H1 (cell line): ENCODE measurements at regions not wholly inside any gene's neighbourhood (a gene's known extent, or its start where the extent isn't known, plus 50 kb on each side); places are given as distances from the start of the nearest gene placed in this dataset.

Source experiments
- CBX8 ChIP-seq: fragments of 300-800, 300-1000 bp; sonication (generic); IDR thresholded peaks from 2 replicates; pipeline ENCODE4 v1.7.1; 2016; ENCODE audit warnings: low read depth, low read length, borderline replicate concordance
- CTCF ChIP-seq, 3 experiments: IDR thresholded peaks; 1 replicate in 2 of 3; 2 replicates in 1 of 3; pipeline versions ENCODE4 v1.5.1 to v1.6.1; 2011; ENCODE audit warnings: low read length in 3 of 3, mild to moderate bottlenecking in 3 of 3, inconsistent platforms in 2 of 3, low read depth in 1 of 3, moderate library complexity in 1 of 3; ENCODE audit not compliant: insufficient read depth in 1 of 3; ENCODE audit errors: control extremely low read depth in 1 of 3
- HDAC6 ChIP-seq: IDR thresholded peaks from one replicate; pipeline ENCODE4 v1.7.1; 2012; ENCODE audit warnings: low read depth, mild to moderate bottlenecking, inconsistent platforms, low read length, moderate library complexity
- KDM5A ChIP-seq: fragments of 200-600 bp; IDR thresholded peaks from 2 replicates; pipeline ENCODE4 v1.7.1; 2012; ENCODE audit warnings: mild to moderate bottlenecking, low read length, inconsistent platforms, mixed read lengths
- RFX5 ChIP-seq: IDR thresholded peaks from 2 replicates; pipeline ENCODE4 v1.6.1; 2011; ENCODE audit warnings: low read depth, low read length, improper control_type of control experiment, borderline replicate concordance
- RNF2 ChIP-seq: fragments of 200-900, 300-1000 bp; sonication (generic); IDR thresholded peaks from 2 replicates; pipeline ENCODE4 v1.7.1; 2016; ENCODE audit warnings: borderline replicate concordance, low read depth, mild to moderate bottlenecking, antibody characterized with exemption, low read length; ENCODE audit not compliant: poor library complexity, severe bottlenecking; ENCODE audit errors: missing control alignments
- TAF1 ChIP-seq: IDR thresholded peaks from 2 replicates; pipeline ENCODE4 v1.6.1; 2011; ENCODE audit warnings: mild to moderate bottlenecking, low read depth, low read length

- TF ChIP-seq CTCF (IDR thresholded peaks at IDR 0.05; ENCODE audit: control extremely low read depth in 1 of 3, insufficient read depth in 1 of 3, low read depth in 1 of 3, low read length in 3 of 3) (no peak), HDAC6 (no peak), RNF2 (no peak), KDM5A (no peak), RFX5 (no peak), CBX8 (no peak), TAF1 (no peak)
- TF ChIP-seq, all 59 proteins: peak for 0
Observed at GRCh38 chr19:46932346-46932745, 71.5 kb downstream of the ARHGAP35 start (continued).
